ENCODE measurements at regions not wholly inside any gene's neighbourhood (a gene's known extent, or its start where the extent isn't known, plus 50 kb on each side); places are given as distances from the start of the nearest gene placed in this dataset.
"Not testable (repeated sequence)": the region's sequence is repeated elsewhere in the genome, so short reads cannot be mapped to it uniquely, and the experiment has no call there.

- DNase-seq, result no peak
These were observed 1309.8 kb upstream of the NRXN1 start for GRCh38 chr2:52341732-52342131.

GRCh38 chr2:52340171-52340570 is 1308.2 kb upstream of the NRXN1 start:
- DNase-seq, result no peak

DNA sequence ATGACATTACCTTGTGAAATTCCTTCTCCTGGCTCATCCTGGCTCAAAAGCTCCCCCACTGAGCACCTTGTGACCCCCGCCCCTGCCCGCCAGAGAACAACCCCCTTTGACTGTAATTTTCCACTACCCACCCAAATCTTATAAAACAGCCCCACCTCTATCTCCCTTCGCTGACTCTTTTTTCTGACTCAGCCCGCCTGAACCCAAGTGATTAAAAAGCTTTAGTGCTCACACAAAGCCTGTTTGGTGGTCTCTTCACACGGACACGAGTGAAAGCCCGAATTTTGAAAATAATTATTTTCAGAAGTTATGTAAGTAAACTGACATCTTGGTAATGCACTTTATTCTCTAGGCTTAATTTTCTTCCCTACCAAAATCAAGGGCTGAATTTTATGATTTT is 1305.9 kb upstream of the NRXN1 start:
- DNase-seq, result not testable (repeated sequence)

DNA sequence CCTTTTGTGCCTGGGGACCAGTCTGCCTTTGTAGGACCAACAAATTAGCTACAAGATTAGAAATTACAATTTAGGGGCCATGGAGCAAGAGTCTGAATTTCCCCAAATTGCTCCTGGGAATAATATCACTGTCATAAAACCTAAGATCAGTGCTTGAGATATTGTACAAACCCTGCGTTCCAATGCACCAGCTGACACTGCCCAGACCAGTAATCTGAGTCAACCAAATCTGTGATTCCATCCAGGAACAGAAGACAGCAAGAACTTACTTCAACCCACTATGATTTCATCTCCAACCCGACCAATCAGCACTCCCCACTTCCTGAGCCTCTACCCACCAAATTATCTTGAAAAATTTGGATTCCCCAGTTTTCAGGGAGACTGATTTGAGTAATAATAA is 1305.0 kb upstream of the NRXN1 start:
- no peak for DNase-seq

GRCh38 chr2:52335727-52336126 is 1303.8 kb upstream of the NRXN1 start:
- no peak for DNase-seq

GRCh38 chr2:52334185-52334584 is 1302.3 kb upstream of the NRXN1 start:
- no peak for DNase-seq

DNA sequence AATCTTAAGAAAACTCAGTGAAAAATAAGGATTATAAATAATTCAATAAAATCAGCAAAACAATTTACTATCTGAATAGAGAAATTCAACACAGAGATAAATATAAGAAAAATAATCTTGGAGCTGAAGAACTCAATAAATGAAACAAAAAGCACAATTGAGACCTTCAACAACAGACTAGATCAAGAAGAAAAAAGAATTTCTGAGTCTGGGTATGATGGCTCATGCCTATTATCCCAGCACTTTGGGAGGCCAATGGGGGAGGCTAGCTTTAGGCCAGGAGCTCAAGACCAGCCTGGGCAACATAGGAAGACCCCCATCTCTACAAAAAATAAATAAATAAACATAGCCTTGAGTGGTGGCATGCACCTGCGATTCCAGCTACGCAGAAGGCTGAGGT is 1295.7 kb upstream of the NRXN1 start:
- no peak for DNase-seq

DNA sequence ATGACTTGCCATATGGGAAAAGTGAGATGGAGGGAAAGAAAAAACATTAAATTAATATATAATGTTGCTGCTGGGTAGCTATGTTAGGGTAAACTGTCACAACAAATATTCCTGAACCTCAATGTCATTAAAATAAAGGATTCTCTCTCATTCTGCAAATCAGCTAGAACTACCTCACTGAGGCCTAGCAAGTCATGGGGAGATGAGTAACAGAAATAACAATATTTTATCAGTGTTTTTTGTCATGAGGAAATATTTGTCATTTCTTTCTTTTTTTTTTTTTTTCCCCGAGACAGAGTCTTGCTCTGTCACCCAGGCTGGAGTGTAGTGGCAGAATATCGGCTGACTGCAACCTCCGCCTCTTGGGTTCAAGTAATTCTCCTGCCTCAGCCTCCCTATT is 1282.3 kb upstream of the NRXN1 start:
- DNase-seq, result no peak

- DNase-seq, result no peak
These were observed 1280.6 kb upstream of the NRXN1 start for GRCh38 chr2:52312486-52312885.

DNA sequence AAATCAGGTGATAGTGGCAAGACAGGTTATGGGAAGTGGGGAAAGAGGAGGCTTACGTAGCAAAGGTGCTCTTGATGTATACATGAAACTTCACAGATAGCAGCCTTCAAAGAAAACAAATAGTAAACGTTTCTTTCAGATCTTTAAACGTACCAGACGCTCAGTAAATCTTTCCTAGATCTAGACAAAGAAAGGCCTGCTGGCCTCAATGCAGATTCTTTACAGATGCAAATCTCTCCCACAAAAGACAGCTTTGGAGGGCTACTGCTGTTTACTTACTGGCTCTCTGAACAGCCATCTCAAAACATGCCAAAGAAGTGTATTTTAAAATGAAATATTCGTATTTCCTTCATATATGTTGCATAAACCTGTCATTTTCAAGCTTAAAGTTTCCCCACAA is 1279.9 kb upstream of the NRXN1 start:
- DNase-seq, result no peak

DNA sequence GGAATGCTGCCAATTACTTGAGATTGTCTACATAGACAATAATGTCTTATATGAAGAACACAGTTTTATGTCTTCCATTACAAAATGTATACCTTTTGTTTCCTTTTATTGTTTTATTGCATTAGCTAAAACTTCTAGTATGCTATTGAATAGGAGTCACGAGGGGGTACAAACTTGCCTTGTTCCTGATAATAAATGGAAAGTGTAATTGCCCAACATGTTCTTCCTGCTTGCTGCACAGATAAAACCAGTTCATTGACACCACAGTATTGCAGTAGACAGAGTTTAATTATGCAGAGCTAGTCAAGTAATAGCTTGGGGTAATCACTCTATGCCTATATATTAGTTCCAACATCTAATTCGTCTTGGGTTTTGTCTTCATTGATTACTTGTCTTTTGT is 1276.2 kb upstream of the NRXN1 start:
- no peak for DNase-seq

DNA sequence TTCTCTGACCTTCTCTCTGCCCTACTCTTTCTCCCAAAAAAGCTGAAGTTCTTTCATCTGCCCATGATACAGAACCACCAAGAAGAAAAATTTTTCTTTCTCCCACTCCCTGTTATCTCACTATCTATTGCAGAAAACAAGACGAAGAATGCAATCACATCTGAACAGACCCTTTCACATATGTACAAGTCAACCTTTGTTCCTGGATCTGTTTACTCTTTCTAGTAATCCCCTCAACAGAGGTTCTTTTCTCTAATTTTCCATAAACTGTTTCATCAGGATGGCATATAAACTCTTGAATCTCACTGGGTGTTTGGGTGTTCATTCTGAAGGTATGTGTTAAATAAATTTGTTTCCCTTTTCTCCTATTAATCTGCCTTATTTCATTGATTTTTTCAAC is 1262.7 kb upstream of the NRXN1 start:
- no peak for DNase-seq

DNA sequence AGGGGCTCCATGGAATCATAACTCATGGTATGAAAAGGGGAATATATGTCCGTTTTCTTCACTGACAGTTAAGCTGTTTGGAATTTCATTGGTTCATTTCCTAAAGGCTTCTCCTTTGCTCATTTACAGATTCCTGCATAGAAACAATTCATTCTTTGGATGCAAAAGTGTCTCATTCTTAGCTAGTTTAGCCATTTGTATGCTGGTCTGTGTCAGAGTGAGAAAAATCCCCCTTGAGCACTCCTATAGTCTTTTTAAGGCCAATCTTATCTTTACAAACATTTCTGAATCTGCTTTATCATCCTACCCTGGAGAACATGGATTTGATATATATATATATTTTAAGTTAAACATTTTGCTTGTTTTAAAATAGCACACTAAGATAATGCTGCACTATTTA is 1260.9 kb upstream of the NRXN1 start:
- no peak for DNase-seq

- no peak for DNase-seq
These were observed 1257.8 kb upstream of the NRXN1 start for GRCh38 chr2:52289741-52290140.

DNA sequence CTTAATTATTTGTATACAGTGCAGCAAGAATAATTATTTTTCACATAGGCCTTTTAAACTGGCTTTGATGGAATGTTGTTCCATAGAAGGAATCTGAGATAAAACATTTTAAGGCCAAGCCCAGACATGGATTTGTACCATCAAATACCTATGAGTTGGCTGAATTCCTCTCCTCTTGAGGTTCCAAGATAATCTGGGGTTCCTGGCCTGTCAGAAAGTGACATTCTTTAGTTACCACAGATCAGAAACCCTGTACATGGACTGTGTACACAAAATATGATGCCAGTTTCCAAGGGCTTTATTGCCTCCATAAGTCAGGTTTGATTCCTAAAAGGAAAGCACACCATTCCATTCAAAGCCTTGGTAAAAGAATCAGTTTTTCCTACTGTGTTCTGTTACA is 1256.7 kb upstream of the NRXN1 start:
- no peak for DNase-seq

GRCh38 chr2:52269696-52270485 is 1238.0 kb upstream of the NRXN1 start:
- DNase-seq, result no peak

GRCh38 chr2:52264911-52265310 is 1233.0 kb upstream of the NRXN1 start:
- DNase-seq, result no peak

DNA sequence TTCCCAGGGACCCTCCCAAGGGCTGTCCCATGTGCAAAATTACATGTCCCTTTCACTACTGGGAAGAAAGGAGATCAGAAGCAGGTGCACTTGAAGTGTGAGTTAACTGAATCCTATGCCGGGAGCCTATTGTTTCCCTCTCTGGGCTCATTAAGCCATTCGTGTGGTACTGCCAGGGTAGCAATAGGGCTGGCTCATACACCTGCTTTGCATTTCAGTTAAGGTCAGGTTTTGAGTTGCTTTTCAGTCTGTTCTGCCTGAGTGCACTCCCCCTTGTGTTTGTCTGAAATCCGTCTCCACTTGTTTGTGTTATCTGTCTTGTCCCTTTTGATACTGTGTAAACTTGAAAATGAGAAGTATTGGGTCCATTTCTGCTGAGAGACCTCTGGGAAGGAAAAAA is 1232.6 kb upstream of the NRXN1 start:
- DNase-seq, result peak; percentile 23

- no peak for DNase-seq
These were observed 1229.0 kb upstream of the NRXN1 start for GRCh38 chr2:52260904-52261303.

- DNase-seq, result not testable (repeated sequence)
These were observed 1227.0 kb upstream of the NRXN1 start for GRCh38 chr2:52258967-52259366.

- no peak for DNase-seq
These were observed 1226.1 kb upstream of the NRXN1 start for GRCh38 chr2:52258038-52258437.

DNA sequence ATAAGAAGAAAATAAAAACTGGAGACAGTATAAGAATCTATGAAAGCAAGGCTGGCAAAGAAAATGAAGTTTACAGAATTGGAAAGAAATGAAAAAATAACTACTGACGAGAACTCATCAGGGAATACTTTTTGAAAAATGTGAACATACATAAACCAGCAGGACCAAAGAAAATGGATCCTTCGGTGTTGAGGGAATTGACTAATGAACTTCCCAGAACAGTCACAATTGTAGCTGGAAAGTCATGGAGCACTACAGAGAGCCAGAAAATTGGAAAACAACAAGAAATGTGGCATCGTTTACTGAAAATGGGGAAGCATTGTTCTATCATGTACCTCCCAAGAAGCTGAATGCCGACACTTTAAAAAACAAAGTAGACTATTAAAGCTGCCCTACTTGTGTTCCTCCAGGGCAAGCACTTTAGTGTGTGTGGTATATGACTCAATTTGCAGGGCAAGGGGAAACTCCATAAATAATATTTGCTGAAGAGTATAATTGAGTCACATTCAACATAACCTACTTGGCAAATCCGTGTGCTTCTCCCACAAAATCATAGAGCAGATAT is 1221.6 kb upstream of the NRXN1 start:
- DNase-seq, result no peak

DNA sequence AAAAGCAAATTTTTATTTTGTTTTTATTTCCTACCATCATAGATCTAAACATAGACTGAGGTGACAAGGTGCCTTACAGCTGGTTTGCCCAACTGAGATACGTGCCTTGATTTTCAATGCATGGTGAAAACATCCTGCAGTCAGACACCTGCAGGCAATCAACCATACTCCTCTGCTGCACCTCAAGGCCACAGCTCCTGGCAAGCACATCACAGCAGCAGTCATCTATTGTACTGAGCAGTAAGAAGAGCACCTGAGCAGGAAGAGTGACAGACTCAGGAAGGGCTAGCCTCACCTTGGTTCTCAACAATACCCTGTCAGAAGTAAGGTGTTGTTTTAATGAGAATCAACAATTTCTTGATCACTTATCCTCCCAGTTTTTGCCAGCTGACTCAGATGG is 1206.8 kb upstream of the NRXN1 start:
- DNase-seq, result no peak

GRCh38 chr2:52222128-52222527 is 1190.2 kb upstream of the NRXN1 start:
- no peak for DNase-seq

DNA sequence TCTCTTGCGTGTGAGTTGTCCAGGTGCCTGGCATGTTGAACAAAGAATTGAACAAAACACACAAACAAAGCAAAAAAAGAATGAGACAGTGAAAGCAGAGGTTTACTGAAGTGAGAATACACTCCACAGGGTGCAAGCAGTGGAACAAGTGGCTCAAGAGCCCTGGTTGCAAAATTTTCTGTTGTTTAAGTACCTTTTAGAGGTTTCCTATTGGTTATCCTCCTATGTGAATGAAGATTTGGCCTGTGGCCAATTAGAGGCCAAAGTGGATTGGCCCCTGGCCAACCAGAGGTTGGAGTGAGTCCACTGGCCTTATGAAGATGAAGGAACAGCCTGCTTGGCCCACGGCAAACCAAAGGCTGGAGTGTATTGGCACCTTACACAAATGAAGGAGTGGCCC is 1188.5 kb upstream of the NRXN1 start:
- no peak for DNase-seq
